ENCODE measurements at regions not wholly inside any gene's neighbourhood (a gene's known extent, or its start where the extent isn't known, plus 50 kb on each side); places are given as distances from the start of the nearest gene placed in this dataset.

DNA sequence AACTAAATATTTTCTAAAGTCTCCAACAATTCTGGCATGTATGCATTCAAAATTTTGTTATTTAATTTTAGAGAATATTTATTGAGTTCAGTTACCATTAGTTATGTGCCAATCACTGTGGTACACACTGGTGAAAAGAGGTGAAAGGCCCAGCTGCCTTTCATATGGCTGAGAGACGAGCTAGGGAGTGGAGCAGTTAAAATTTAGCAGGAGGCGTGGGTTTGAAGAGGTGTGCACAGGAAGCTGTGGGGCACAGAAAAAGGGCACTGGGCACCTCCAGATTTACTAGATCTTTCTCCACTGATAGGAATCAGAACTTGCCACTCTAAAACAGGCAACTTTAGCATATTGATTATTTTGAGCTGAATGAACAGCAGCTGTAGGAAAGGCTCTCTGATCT, 347.1 kb downstream of the CD83 start:
- intact Hi-C loops (cut with micrococcal nuclease), result no loop called here
- 65% methylated on average over 2 of the region's 2 CpGs for WGBS (ENCODE audit: insufficient coverage)
- H3K36me3 Mint-ChIP-seq, result peaks cover 8% of the 10 kb centered on the region

DNA sequence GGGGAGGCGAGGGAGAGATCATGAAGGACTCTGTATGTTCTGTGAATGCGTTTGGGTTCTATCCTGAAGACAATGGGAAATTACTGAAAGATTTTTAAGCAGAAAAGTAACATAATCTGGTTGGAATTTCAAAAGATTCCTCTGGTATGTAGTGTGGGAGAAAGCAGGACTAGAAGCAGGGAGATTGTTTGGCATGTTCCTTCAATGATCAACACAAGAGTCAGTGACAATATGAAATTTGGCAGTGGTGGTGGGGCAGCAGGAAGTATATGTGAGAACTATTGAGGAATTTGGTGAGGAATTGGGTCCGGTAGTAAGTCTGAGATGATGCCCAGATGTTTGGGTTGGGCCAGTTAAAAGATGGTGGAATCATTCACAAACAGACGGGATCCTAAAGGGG, 348.7 kb downstream of the CD83 start:
- Histone ChIP-seq H3K9me3 (ENCODE audit: control insufficient read depth, insufficient read depth, low read length) (peaks cover 6% of the 10 kb centered on the region), H3K27me3 (ENCODE audit: control insufficient read depth, insufficient read depth, low read length) (no peaks in the 10 kb centered on the region), H3K4me1 (ENCODE audit: control insufficient read depth, insufficient read depth, low read length) (peaks cover 14% of the 10 kb centered on the region), H3K4me3 (ENCODE audit: low read length) (no peak overlapping the region), H3K27ac (ENCODE audit: low read length) (no peak overlapping the region), H3K36me3 (ENCODE audit: control insufficient read depth, insufficient read depth, low read length) (no peaks in the 10 kb centered on the region)
- intact Hi-C loops (cut with micrococcal nuclease), result no loop called here
- WGBS (ENCODE audit: insufficient coverage), result 96% methylated on average over 4 of the region's 4 CpGs
- TF ChIP-seq, protein P1, sequence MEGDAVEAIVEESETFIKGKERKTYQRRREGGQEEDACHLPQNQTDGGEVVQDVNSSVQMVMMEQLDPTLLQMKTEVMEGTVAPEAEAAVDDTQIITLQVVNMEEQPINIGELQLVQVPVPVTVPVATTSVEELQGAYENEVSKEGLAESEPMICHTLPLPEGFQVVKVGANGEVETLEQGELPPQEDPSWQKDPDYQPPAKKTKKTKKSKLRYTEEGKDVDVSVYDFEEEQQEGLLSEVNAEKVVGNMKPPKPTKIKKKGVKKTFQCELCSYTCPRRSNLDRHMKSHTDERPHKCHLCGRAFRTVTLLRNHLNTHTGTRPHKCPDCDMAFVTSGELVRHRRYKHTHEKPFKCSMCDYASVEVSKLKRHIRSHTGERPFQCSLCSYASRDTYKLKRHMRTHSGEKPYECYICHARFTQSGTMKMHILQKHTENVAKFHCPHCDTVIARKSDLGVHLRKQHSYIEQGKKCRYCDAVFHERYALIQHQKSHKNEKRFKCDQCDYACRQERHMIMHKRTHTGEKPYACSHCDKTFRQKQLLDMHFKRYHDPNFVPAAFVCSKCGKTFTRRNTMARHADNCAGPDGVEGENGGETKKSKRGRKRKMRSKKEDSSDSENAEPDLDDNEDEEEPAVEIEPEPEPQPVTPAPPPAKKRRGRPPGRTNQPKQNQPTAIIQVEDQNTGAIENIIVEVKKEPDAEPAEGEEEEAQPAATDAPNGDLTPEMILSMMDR (IDR thresholded peaks at IDR 0.05), result no peak
- peaks cover 0 to 2% of the 10 kb centered on the region in 2 donors for H3K9me3 Mint-ChIP-seq
- H3K27me3 Mint-ChIP-seq (ENCODE audit: low read depth in 2 of 2), result peaks cover 43 to 67% of the 10 kb centered on the region in 2 donors
- peaks cover 8% of the 10 kb centered on the region for H3K36me3 Mint-ChIP-seq
- H3K4me1 Mint-ChIP-seq, result peaks cover 9% of the 10 kb centered on the region in 2 donors
- no peak overlapping the region for H3K4me3 Mint-ChIP-seq
- no peak for ATAC-seq
- no peak for DNase-seq
- no peak overlapping the region for H3K27ac Mint-ChIP-seq

More for the DNA sequence above, 347.1 kb downstream of the CD83 start:
- no peak for ATAC-seq
- Mint-ChIP-seq H3K27me3 (ENCODE audit: low read depth in 2 of 2) (peaks cover 43 to 76% of the 10 kb centered on the region in 2 donors), H3K9me3 (peaks cover 0 to 2% of the 10 kb centered on the region in 2 donors), H3K4me3 (no peak overlapping the region), H3K27ac (no peak overlapping the region), H3K4me1 (peaks cover 9% of the 10 kb centered on the region in 2 donors)
- H3K4me1 ChIP-seq (ENCODE audit: control insufficient read depth, insufficient read depth, low read length), result peaks cover 14% of the 10 kb centered on the region
- no peaks in the 10 kb centered on the region for H3K27me3 ChIP-seq (ENCODE audit: control insufficient read depth, insufficient read depth, low read length)
- no peak overlapping the region for H3K27ac ChIP-seq (ENCODE audit: low read length)
- TF ChIP-seq, protein P1 (IDR thresholded peaks at IDR 0.05), result no peak
- peaks cover 6% of the 10 kb centered on the region for H3K9me3 ChIP-seq (ENCODE audit: control insufficient read depth, insufficient read depth, low read length)
- H3K4me3 ChIP-seq (ENCODE audit: low read length), result no peak overlapping the region
- no peaks in the 10 kb centered on the region for H3K36me3 ChIP-seq (ENCODE audit: control insufficient read depth, insufficient read depth, low read length)
- no peak for DNase-seq

DNA sequence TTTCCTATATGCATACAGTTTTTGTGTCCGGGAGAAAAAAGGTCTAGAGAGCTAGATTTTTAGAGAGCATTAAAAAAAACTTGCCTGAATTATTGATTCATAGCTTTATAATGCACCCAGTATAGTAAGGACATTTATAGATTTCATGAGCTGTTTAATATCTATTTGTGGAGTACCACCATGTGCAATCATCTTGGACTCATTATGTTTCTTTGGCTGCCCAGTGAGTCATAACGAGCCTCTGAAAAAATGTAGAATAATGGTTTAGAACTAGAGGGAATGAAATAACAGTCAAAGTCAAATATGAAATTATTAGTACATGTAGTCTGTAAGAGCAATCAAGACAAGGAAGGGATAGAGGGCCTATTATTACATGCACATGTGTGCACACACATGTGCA, 350.0 kb downstream of the CD83 start:
- no peak overlapping the region for H3K27ac ChIP-seq (ENCODE audit: low read length)
- no peak overlapping the region for H3K27ac Mint-ChIP-seq
- H3K4me3 Mint-ChIP-seq, result no peak overlapping the region
- peaks cover 8% of the 10 kb centered on the region for H3K36me3 Mint-ChIP-seq
- H3K4me1 Mint-ChIP-seq, result peaks cover 7% of the 10 kb centered on the region in 2 donors
- H3K27me3 Mint-ChIP-seq (ENCODE audit: low read depth in 2 of 2), result peaks cover 41 to 58% of the 10 kb centered on the region in 2 donors
- intact Hi-C loops (cut with micrococcal nuclease), result no loop called here
- H3K9me3 Mint-ChIP-seq, result peaks cover 0 to 2% of the 10 kb centered on the region in 2 donors
- WGBS (ENCODE audit: insufficient coverage), result 85% methylated on average over 1 of the region's 2 CpGs
- H3K4me3 ChIP-seq (ENCODE audit: low read length), result no peak overlapping the region
- ATAC-seq (no peak), DNase-seq (no peak)
- H3K27me3 ChIP-seq (ENCODE audit: control insufficient read depth, insufficient read depth, low read length), result no peaks in the 10 kb centered on the region
- TF ChIP-seq, protein P1 (IDR thresholded peaks at IDR 0.05), result no peak
- no peaks in the 10 kb centered on the region for H3K36me3 ChIP-seq (ENCODE audit: control insufficient read depth, insufficient read depth, low read length)
- peaks cover 14% of the 10 kb centered on the region for H3K4me1 ChIP-seq (ENCODE audit: control insufficient read depth, insufficient read depth, low read length)
- H3K9me3 ChIP-seq (ENCODE audit: control insufficient read depth, insufficient read depth, low read length), result peaks cover 6% of the 10 kb centered on the region

DNA sequence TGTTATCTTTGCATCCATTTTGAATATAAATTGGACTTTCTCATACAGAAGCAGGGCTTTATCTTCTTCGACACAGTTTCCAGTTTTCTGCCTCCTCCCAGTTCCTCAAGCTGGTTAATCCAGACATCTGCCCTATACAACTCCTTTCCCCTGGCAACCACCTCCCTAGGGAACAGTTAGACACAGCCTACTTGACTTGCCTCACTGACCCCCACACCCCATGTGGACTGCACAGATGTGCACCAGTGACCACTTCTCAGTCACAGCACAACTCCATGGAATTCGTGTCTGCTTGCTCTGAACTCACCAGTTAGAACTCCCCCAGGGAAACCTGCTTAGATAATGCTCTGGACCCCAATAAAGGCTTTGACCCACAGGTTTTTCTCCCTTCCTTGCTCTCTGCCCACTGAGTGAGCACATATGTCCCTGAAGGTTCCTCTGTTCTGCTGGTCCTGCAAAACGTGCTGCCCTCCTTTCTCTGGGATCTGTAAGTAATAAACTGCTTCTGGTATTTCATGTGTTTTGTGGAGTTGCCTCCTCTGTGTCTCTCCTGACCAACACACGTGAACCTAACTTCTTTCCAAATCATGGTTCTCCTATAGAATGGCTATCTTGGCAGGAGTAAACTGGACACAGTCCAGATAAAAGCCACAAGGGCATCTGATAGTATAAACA, 351.2 kb downstream of the CD83 start:
- H3K27ac Mint-ChIP-seq, result no peak overlapping the region

More for the DNA sequence above, 351.2 kb downstream of the CD83 start:
- H3K4me3 ChIP-seq (ENCODE audit: low read length), result no peak overlapping the region
- Mint-ChIP-seq H3K4me1 (peaks cover 0 to 7% of the 10 kb centered on the region in 2 donors), H3K36me3 (peaks cover 8% of the 10 kb centered on the region), H3K4me3 (no peak overlapping the region), H3K27me3 (ENCODE audit: low read depth in 2 of 2) (peaks cover 38 to 54% of the 10 kb centered on the region in 2 donors), H3K9me3 (peaks cover 0 to 2% of the 10 kb centered on the region in 2 donors)
- no peaks in the 10 kb centered on the region for H3K27me3 ChIP-seq (ENCODE audit: control insufficient read depth, insufficient read depth, low read length)
- peaks cover 7% of the 10 kb centered on the region for H3K4me1 ChIP-seq (ENCODE audit: control insufficient read depth, insufficient read depth, low read length)
- DNase-seq (no peak), ATAC-seq (no peak)
- no peak overlapping the region for H3K27ac ChIP-seq (ENCODE audit: low read length)
- H3K36me3 ChIP-seq (ENCODE audit: control insufficient read depth, insufficient read depth, low read length), result no peaks in the 10 kb centered on the region
- WGBS (ENCODE audit: insufficient coverage), result 74% methylated on average over 3 of the region's 4 CpGs
- H3K9me3 ChIP-seq (ENCODE audit: control insufficient read depth, insufficient read depth, low read length), result peaks cover 6% of the 10 kb centered on the region
- TF ChIP-seq, protein P1 (IDR thresholded peaks at IDR 0.05), result no peak
- intact Hi-C loops (cut with micrococcal nuclease), result no loop called here
